MCF 10A (cell line): ENCODE measurements at regions not wholly inside any gene's neighbourhood (a gene's known extent, or its start where the extent isn't known, plus 50 kb on each side); places are given as distances from the start of the nearest gene placed in this dataset.

Experiments used
- BruUV-seq: library from RNA; stranded (reverse); fragments of 400-500 nt; replicated peaks from 2 replicates; lab custom pipeline; 2021; lab: Mats Ljungman, UMichigan
- CTCF ChIA-PET: fragments of 300-600 bp; sonication (Branson Sonifier 250); formaldehyde crosslinking; extraction: SDS; loops from one replicate; lab custom pipeline; 2021; ENCODE audit warnings: antibody characterized with exemption, inconsistent platforms; lab: Yijun Ruan, JAX
- POLR2A ChIA-PET: fragments of 300-600, 350-650 bp; sonication (Branson Sonifier 250); formaldehyde crosslinking; extraction: SDS; loops from one replicate; lab custom pipeline; 2020; ENCODE audit warnings: antibody characterized with exemption, inconsistent platforms; lab: Yijun Ruan, JAX
- DNase-seq: peaks from one replicate; pipeline ENCODE4 v3.0.0-alpha.2; 2018; ENCODE audit not compliant: unreplicated experiment
- H3K27ac Mint-ChIP-seq: one replicate; pipeline ENCODE4 v1.8.0; 2022; ENCODE audit warnings: mild to moderate bottlenecking, low read depth, mixed read lengths; ENCODE audit not compliant: unreplicated experiment
- H3K27me3 Mint-ChIP-seq: one replicate; pipeline ENCODE4 v1.8.0; 2022; ENCODE audit warnings: mixed read lengths; ENCODE audit not compliant: insufficient read depth, unreplicated experiment
- H3K36me3 Mint-ChIP-seq: one replicate; pipeline ENCODE4 v1.8.0; 2022; ENCODE audit warnings: mild to moderate bottlenecking, moderate library complexity, mixed read lengths; ENCODE audit not compliant: insufficient read depth, unreplicated experiment
- H3K4me1 Mint-ChIP-seq: one replicate; pipeline ENCODE4 v1.8.0; 2022; ENCODE audit warnings: mixed read lengths; ENCODE audit not compliant: insufficient read depth, unreplicated experiment
- H3K4me3 Mint-ChIP-seq: one replicate; pipeline ENCODE4 v1.8.0; 2022; ENCODE audit warnings: mild to moderate bottlenecking, moderate library complexity, mixed read lengths; ENCODE audit not compliant: unreplicated experiment
- H3K9me3 Mint-ChIP-seq: one replicate; pipeline ENCODE4 v1.8.0; 2022; ENCODE audit warnings: mixed read lengths; ENCODE audit not compliant: unreplicated experiment
- intact Hi-C: fragments of 100-400 bp; cut with micrococcal nuclease; formaldehyde crosslinking; loops from 2 replicates; pipeline ENCODE4 v1.14.1; 2022
- TF ChIP-seq, protein P1 (sequence below): fragments of 200-600 bp; IDR thresholded peaks from one replicate; pipeline ENCODE4 v1.8.0; 2022; ENCODE audit warnings: antibody characterized with exemption, mild to moderate bottlenecking; ENCODE audit not compliant: unreplicated experiment

DNA sequence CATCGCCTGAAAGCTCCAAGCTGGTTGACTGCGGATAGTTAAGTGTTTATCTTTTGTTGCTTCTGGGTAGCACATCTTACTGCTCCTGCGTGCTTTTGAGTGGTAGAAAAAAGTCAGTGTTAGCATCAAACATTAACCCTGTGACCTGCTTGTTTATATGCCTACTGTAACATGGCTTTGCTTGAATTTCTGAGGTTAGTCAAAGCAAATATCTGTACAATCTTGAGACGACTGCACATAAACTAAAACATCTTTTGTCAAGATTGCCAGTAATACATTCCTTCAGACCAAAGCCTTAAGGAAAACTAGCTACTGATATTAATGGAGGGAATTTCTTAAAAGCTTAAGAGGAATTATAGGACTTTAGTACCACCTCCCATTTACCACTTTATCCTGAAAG is 163.7 kb downstream of the BAMBI start:
- H3K4me3 Mint-ChIP-seq: no peak overlapping the region
- CTCF ChIA-PET: no interaction called here
- intact Hi-C loops: no loop called here
- H3K4me1 Mint-ChIP-seq: peaks cover 6% of the 10 kb centered on the region
- TF ChIP-seq, protein P1, sequence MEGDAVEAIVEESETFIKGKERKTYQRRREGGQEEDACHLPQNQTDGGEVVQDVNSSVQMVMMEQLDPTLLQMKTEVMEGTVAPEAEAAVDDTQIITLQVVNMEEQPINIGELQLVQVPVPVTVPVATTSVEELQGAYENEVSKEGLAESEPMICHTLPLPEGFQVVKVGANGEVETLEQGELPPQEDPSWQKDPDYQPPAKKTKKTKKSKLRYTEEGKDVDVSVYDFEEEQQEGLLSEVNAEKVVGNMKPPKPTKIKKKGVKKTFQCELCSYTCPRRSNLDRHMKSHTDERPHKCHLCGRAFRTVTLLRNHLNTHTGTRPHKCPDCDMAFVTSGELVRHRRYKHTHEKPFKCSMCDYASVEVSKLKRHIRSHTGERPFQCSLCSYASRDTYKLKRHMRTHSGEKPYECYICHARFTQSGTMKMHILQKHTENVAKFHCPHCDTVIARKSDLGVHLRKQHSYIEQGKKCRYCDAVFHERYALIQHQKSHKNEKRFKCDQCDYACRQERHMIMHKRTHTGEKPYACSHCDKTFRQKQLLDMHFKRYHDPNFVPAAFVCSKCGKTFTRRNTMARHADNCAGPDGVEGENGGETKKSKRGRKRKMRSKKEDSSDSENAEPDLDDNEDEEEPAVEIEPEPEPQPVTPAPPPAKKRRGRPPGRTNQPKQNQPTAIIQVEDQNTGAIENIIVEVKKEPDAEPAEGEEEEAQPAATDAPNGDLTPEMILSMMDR: no peak
- H3K9me3 Mint-ChIP-seq: peaks cover 7% of the 10 kb centered on the region
- H3K27me3 Mint-ChIP-seq: no peaks in the 10 kb centered on the region
- POLR2A ChIA-PET: no interaction called here
- H3K27ac Mint-ChIP-seq: no peak overlapping the region
- no peak for DNase-seq
- no peaks in the 10 kb centered on the region for H3K36me3 Mint-ChIP-seq
- no TSS peak for BruUV-seq

- H3K27me3 Mint-ChIP-seq: no peaks in the 10 kb centered on the region
- H3K4me3 Mint-ChIP-seq: no peak overlapping the region
- BruUV-seq: no TSS peak
- peak; percentile 16 for DNase-seq
- peaks cover 6% of the 10 kb centered on the region for H3K4me1 Mint-ChIP-seq
- no peak overlapping the region for H3K27ac Mint-ChIP-seq
- H3K36me3 Mint-ChIP-seq: no peaks in the 10 kb centered on the region
- TF ChIP-seq, protein P1: no peak
- ChIA-PET CTCF (interaction anchor here (0.7 kb wide), 1 partner anchor 578 kb away, joined by 3 read pairs; no protein-coding TSS in a partner anchor), POLR2A (no interaction called here)
- peaks cover under 1% of the 10 kb centered on the region for H3K9me3 Mint-ChIP-seq
- intact Hi-C loops: no loop called here
Observed at GRCh38 chr10:28841625-28842024, 164.3 kb downstream of the BAMBI start.

DNA sequence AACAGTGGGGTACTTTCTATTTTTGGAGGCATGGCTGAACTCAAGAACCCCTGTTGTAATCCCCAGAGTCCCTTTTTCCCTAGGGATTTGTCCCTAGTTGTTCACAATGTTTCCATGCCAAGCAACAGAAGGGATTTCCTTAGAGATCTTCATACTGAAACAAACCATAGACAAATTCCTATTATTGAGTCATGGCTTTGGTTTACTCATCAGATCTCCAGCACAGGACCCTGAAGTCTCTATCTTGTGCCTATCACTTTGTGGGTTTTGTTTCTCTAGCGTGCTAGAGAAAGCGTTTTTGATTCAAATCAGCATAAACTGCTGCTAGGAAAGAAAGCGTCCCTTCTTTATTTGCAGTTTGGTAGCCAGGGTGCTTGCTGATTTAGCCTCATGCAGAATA is 165.0 kb downstream of the BAMBI start:
- ChIA-PET CTCF (no interaction called here), POLR2A (no interaction called here)
- H3K4me3 Mint-ChIP-seq: no peak overlapping the region
- no peak for DNase-seq
- intact Hi-C loops: no loop called here
- no peaks in the 10 kb centered on the region for H3K27me3 Mint-ChIP-seq
- peaks cover 6% of the 10 kb centered on the region for H3K4me1 Mint-ChIP-seq
- no peaks in the 10 kb centered on the region for H3K36me3 Mint-ChIP-seq
- H3K9me3 Mint-ChIP-seq: no peaks in the 10 kb centered on the region
- no TSS peak for BruUV-seq
- TF ChIP-seq, protein P1: no peak
- no peak overlapping the region for H3K27ac Mint-ChIP-seq

DNA sequence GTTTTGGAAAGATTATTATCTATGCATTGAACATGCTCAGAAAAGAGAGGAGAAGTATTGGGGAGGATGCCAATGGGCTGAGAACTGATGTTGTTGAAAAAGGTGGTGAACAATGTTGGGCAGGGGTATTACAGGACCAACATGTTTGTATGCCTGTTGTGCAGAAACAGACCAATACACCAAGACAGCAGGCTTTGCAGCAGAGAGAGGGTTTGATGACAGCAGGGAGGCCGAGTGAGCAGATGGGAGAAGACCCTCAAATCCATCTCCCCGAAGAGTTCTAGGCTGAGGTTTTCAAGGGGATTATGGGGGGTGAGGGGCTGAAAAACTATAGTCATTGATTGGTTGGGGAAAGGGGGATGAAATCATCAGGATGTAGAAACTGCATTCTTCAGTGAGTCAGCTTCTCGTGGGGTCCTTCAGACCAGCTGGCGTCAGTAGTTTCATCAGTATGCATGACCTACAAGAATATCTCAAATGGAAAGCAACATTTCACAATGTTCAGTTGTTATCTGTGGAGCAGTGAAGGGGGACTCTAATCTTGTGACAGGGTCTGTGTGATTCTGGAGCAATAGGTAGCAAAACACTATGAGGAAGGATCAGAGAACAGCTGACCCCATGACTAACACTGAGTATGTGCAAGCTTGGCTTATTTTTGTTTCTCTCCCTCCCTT is 167.8 kb downstream of the BAMBI start:
- Mint-ChIP-seq H3K27me3 (peaks cover 11% of the 10 kb centered on the region), H3K4me1 (no peaks in the 10 kb centered on the region), H3K27ac (no peak overlapping the region), H3K9me3 (no peaks in the 10 kb centered on the region), H3K36me3 (no peaks in the 10 kb centered on the region), H3K4me3 (no peak overlapping the region)
- no TSS peak for BruUV-seq
- CTCF ChIA-PET: no interaction called here
- DNase-seq: no peak
- TF ChIP-seq, protein P1: no peak
- POLR2A ChIA-PET: no interaction called here
- intact Hi-C loops: no loop called here
